ENCODE measurements at regions not wholly inside any gene's neighbourhood (a gene's known extent, or its start where the extent isn't known, plus 50 kb on each side); places are given as distances from the start of the nearest gene placed in this dataset.

- 0 out of 3 replicates have a peak, but pooled peaks cover 7% of the 10 kb centered on the region for H3K36me3 Mint-ChIP-seq (ENCODE audit: low read depth)
- ATAC-seq: no peak
- no peak overlapping the region for H3K27ac Mint-ChIP-seq
- TF ChIP-seq POLR2AphosphoS5 (IDR thresholded peaks at IDR 0.05; ENCODE audit: low read depth): no peak
- TF ChIP-seq, protein P1, sequence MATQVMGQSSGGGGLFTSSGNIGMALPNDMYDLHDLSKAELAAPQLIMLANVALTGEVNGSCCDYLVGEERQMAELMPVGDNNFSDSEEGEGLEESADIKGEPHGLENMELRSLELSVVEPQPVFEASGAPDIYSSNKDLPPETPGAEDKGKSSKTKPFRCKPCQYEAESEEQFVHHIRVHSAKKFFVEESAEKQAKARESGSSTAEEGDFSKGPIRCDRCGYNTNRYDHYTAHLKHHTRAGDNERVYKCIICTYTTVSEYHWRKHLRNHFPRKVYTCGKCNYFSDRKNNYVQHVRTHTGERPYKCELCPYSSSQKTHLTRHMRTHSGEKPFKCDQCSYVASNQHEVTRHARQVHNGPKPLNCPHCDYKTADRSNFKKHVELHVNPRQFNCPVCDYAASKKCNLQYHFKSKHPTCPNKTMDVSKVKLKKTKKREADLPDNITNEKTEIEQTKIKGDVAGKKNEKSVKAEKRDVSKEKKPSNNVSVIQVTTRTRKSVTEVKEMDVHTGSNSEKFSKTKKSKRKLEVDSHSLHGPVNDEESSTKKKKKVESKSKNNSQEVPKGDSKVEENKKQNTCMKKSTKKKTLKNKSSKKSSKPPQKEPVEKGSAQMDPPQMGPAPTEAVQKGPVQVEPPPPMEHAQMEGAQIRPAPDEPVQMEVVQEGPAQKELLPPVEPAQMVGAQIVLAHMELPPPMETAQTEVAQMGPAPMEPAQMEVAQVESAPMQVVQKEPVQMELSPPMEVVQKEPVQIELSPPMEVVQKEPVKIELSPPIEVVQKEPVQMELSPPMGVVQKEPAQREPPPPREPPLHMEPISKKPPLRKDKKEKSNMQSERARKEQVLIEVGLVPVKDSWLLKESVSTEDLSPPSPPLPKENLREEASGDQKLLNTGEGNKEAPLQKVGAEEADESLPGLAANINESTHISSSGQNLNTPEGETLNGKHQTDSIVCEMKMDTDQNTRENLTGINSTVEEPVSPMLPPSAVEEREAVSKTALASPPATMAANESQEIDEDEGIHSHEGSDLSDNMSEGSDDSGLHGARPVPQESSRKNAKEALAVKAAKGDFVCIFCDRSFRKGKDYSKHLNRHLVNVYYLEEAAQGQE (IDR thresholded peaks at IDR 0.05; ENCODE audit: unreplicated experiment): no peak
- TF ChIP-seq, protein P2, sequence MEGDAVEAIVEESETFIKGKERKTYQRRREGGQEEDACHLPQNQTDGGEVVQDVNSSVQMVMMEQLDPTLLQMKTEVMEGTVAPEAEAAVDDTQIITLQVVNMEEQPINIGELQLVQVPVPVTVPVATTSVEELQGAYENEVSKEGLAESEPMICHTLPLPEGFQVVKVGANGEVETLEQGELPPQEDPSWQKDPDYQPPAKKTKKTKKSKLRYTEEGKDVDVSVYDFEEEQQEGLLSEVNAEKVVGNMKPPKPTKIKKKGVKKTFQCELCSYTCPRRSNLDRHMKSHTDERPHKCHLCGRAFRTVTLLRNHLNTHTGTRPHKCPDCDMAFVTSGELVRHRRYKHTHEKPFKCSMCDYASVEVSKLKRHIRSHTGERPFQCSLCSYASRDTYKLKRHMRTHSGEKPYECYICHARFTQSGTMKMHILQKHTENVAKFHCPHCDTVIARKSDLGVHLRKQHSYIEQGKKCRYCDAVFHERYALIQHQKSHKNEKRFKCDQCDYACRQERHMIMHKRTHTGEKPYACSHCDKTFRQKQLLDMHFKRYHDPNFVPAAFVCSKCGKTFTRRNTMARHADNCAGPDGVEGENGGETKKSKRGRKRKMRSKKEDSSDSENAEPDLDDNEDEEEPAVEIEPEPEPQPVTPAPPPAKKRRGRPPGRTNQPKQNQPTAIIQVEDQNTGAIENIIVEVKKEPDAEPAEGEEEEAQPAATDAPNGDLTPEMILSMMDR (conservative IDR thresholded peaks at IDR 0.05; ENCODE audit: low read depth in 2 of 2): no peak
- TF ChIP-seq NANOG (IDR thresholded peaks at IDR 0.05; ENCODE audit: borderline replicate concordance): no peak
- TF ChIP-seq ZNF331 (CRISPR knock-in tag; IDR thresholded peaks at IDR 0.05; ENCODE audit: low read depth): no peak
- no peak for TF ChIP-seq CREB1 (CRISPR knock-in tag; IDR thresholded peaks at IDR 0.05; ENCODE audit: low read depth)
- TF ChIP-seq STAT1 (IDR thresholded peaks at IDR 0.05; ENCODE audit: unreplicated experiment): no peak
- TF ChIP-seq ETS1 (IDR thresholded peaks at IDR 0.05): no peak
- TF ChIP-seq EZH2 (IDR thresholded peaks at IDR 0.05; ENCODE audit: low read depth, unreplicated experiment): no peak
- TF ChIP-seq, protein P3, sequence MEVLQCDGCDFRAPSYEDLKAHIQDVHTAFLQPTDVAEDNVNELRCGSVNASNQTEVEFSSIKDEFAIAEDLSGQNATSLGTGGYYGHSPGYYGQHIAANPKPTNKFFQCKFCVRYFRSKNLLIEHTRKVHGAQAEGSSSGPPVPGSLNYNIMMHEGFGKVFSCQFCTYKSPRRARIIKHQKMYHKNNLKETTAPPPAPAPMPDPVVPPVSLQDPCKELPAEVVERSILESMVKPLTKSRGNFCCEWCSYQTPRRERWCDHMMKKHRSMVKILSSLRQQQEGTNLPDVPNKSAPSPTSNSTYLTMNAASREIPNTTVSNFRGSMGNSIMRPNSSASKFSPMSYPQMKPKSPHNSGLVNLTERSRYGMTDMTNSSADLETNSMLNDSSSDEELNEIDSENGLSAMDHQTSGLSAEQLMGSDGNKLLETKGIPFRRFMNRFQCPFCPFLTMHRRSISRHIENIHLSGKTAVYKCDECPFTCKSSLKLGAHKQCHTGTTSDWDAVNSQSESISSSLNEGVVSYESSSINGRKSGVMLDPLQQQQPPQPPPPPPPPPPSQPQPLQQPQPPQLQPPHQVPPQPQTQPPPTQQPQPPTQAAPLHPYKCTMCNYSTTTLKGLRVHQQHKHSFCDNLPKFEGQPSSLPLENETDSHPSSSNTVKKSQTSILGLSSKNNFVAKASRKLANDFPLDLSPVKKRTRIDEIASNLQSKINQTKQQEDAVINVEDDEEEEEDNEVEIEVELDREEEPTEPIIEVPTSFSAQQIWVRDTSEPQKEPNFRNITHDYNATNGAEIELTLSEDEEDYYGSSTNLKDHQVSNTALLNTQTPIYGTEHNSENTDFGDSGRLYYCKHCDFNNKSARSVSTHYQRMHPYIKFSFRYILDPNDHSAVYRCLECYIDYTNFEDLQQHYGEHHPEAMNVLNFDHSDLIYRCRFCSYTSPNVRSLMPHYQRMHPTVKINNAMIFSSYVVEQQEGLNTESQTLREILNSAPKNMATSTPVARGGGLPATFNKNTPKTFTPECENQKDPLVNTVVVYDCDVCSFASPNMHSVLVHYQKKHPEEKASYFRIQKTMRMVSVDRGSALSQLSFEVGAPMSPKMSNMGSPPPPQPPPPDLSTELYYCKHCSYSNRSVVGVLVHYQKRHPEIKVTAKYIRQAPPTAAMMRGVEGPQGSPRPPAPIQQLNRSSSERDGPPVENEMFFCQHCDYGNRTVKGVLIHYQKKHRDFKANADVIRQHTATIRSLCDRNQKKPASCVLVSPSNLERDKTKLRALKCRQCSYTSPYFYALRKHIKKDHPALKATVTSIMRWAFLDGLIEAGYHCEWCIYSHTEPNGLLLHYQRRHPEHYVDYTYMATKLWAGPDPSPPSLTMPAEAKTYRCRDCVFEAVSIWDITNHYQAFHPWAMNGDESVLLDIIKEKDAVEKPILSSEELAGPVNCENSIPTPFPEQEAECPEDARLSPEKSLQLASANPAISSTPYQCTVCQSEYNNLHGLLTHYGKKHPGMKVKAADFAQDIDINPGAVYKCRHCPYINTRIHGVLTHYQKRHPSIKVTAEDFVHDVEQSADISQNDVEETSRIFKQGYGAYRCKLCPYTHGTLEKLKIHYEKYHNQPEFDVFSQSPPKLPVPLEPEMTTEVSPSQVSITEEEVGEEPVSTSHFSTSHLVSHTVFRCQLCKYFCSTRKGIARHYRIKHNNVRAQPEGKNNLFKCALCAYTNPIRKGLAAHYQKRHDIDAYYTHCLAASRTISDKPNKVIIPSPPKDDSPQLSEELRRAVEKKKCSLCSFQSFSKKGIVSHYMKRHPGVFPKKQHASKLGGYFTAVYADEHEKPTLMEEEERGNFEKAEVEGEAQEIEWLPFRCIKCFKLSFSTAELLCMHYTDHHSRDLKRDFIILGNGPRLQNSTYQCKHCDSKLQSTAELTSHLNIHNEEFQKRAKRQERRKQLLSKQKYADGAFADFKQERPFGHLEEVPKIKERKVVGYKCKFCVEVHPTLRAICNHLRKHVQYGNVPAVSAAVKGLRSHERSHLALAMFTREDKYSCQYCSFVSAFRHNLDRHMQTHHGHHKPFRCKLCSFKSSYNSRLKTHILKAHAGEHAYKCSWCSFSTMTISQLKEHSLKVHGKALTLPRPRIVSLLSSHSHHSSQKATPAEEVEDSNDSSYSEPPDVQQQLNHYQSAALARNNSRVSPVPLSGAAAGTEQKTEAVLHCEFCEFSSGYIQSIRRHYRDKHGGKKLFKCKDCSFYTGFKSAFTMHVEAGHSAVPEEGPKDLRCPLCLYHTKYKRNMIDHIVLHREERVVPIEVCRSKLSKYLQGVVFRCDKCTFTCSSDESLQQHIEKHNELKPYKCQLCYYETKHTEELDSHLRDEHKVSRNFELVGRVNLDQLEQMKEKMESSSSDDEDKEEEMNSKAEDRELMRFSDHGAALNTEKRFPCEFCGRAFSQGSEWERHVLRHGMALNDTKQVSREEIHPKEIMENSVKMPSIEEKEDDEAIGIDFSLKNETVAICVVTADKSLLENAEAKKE (CRISPR knock-in tag; IDR thresholded peaks at IDR 0.05): no peak
- no peak for TF ChIP-seq EZH2phosphoT487 (IDR thresholded peaks at IDR 0.05; ENCODE audit: unreplicated experiment)
- TF ChIP-seq JUNB (IDR thresholded peaks at IDR 0.05; ENCODE audit: unreplicated experiment): no peak
- no peak for TF ChIP-seq ZNF114 (CRISPR knock-in tag; IDR thresholded peaks at IDR 0.05)
- no peak overlapping the region for H3K4me3 ChIP-seq
- peaks cover 13% of the 10 kb centered on the region for H3K4me1 ChIP-seq (ENCODE audit: insufficient read depth)
- no peak overlapping the region for H3K4me2 ChIP-seq
- H4K20me1 ChIP-seq (replicated peaks; ENCODE audit: insufficient read depth): no peaks in the 10 kb centered on the region
- no peak overlapping the region for H3K4me3 Mint-ChIP-seq
- no peak overlapping the region for H2AFZ ChIP-seq
- H3K27me3 ChIP-seq (ENCODE audit: insufficient read depth): no peaks in the 10 kb centered on the region
- no peaks in the 10 kb centered on the region for H3K9me3 Mint-ChIP-seq
- H3F3A ChIP-seq (replicated peaks; ENCODE audit: low read depth): no peaks in the 10 kb centered on the region
- H3K36me3 ChIP-seq (ENCODE audit: insufficient read depth): no peaks in the 10 kb centered on the region
- DNase-seq (ENCODE audit: low spot score): no peak
- H3K4me1 Mint-ChIP-seq: peaks cover 22% of the 10 kb centered on the region
- no peaks in the 10 kb centered on the region for H3K79me2 ChIP-seq (replicated peaks; ENCODE audit: insufficient read depth)
- H3K27ac ChIP-seq (ENCODE audit: low read depth): no peak overlapping the region
- H3K9me2 ChIP-seq (ENCODE audit: insufficient read depth): peaks cover 8% of the 10 kb centered on the region; the same call in 1 of the 2 replicates
- H3K27me3 Mint-ChIP-seq (ENCODE audit: insufficient read depth, low read depth, poor library complexity): no peaks in the 10 kb centered on the region
Observed at GRCh38 chr15:95598251-95598855, 732.1 kb upstream of the NR2F2 start.
